GM18505 (cell line): ENCODE measurements at regions not wholly inside any gene's neighbourhood (a gene's known extent, or its start where the extent isn't known, plus 50 kb on each side); places are given as distances from the start of the nearest gene placed in this dataset.
"Not testable (repeated sequence)": the region's sequence is repeated elsewhere in the genome, so short reads cannot be mapped to it uniquely, and the experiment has no call there.

Experiments
- ATAC-seq: cut with Tn5 transposase; IDR thresholded peaks from one replicate; pipeline ENCODE4 v1.9.1; 2021; ENCODE audit not compliant: unreplicated experiment
- POLR2A ChIP-seq: IDR thresholded peaks from 4 replicates; pipeline ENCODE4 v1.6.1; 2011; ENCODE audit warnings: borderline replicate concordance; ENCODE audit not compliant: insufficient read depth, insufficient read length; ENCODE audit errors: extremely low read depth

- TF ChIP-seq POLR2A = no peak
- no peak for ATAC-seq
These were observed 361.7 kb upstream of the FAT1 start for GRCh38 chr4:187085339-187085738.

DNA sequence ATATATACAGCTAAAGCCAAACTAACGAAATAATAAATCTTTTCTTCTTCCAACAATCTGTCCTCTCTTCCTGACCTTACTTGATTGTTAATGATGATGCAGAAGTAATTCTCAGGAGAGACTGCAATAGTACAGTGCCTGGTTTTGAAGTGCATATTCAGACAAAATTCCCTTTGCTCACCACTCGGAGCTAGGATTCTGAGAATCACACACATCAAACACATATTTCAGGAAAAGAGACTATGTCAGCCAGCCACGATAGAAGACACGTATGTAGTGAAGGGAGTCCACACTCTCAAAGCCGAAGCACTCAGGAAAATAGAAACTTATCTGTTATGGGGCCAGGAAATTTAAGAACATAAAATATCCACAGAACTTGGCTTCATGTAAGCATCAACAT is 362.5 kb upstream of the FAT1 start:
- no peak for ATAC-seq
- no peak for TF ChIP-seq POLR2A

DNA sequence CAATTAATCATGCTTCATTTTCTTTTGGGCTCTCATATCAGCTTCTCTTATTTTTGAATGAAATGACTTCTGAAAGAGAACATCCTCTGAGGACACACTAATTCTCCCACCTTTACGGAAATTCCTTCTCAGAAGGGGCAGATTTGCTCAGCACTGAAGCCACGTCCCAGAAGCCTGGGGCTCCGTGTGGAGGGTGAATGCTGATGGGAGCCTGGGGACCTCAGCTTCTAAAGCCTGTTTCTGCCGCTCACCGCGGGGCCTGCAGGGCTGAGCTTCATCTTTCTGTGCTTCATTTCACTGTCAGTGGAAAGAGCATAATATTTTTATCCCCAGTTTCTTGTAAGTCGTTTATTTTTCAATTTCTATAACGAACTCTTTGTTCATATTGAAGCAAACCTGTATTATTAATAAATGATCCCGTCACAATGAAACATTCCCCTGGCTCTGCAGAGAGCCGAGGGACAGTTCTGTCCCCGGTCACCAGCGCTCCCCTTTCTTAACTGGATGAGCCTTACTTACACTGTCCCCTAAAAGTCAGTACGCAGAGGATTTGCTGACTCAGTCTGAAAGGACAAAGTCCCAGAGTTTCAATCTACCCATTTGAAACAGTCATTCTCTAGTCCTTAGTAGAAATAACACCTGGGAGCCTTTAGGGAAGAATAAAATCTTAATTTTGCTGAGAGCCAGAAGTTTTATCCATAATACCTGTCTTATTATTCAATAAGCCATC is 364.6 kb upstream of the FAT1 start:
- TF ChIP-seq POLR2A = no peak
- no peak for ATAC-seq

DNA sequence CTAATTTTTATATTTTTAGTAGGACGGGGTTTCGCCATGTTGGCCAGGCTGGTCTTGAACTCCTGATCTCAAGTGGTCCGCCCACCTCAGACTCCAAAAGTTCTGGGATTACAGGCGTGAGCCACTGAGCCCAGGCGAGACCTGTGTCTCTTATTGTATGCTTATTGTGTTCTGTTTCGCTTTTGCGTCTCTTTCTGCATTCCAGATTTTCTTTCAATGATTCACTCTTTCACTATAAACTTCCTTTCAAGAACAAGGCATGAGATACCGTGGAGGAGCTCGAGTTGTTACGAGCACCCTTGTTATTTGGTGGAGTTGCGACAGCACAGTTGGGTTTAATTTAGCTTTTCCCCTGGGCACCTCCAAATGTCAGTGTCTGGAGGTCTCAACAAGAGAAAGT is 366.7 kb upstream of the FAT1 start:
- no peak for ATAC-seq
- TF ChIP-seq POLR2A = no peak

GRCh38 chr4:187090832-187091231 is 367.2 kb upstream of the FAT1 start:
- ATAC-seq = not testable (repeated sequence)

GRCh38 chr4:187094144-187094543 is 370.5 kb upstream of the FAT1 start:
- no peak for ATAC-seq
- no peak for TF ChIP-seq POLR2A

DNA sequence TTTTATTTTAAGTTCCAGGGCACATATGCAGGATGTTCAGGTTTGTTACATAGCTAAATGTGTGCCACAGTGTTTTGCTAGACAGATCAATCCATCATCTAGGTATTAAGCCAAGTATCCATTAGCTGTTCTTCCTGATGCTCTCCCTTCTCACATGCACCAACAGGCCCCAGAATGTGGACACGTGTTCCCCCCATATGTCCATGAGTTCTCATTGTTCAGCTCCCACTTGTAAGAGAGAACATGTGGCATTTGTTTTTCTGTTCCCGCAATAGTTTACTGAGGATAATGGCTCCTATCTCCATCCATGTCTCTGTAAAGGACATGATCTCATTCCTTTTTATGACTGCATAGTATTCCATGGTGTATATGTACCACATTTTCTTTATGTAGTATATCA is 374.8 kb upstream of the FAT1 start:
- TF ChIP-seq POLR2A = no peak

GRCh38 chr4:187103351-187103750 is 379.7 kb upstream of the FAT1 start:
- no peak for ATAC-seq
- no peak for TF ChIP-seq POLR2A

More for the DNA sequence above, 374.8 kb upstream of the FAT1 start:
- ATAC-seq = no peak

- no peak for ATAC-seq
- TF ChIP-seq POLR2A = no peak
These were observed 385.2 kb upstream of the FAT1 start for GRCh38 chr4:187108845-187109244.

DNA sequence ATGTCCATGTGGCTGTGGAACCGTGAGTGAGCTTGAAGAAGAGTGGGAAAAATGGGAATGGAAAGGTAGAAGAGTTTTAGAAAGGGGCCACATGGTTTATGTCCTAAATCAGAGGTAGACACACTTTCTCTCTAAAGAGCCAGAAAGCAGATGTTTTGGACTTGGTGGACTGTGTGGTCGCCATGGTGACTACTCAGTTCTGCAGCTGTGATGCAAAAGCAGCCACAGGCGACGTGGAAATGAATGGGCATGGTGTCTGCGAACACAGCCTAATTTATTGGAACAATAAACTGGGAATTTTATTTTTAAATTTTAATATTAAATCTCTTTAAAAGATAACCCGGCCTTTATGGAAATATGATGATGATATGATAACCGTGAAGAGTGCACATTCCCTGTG is 386.0 kb upstream of the FAT1 start:
- no peak for ATAC-seq
- TF ChIP-seq POLR2A = no peak

- ATAC-seq = no peak
- no peak for TF ChIP-seq POLR2A
These were observed 394.5 kb upstream of the FAT1 start for GRCh38 chr4:187118166-187118565.

DNA sequence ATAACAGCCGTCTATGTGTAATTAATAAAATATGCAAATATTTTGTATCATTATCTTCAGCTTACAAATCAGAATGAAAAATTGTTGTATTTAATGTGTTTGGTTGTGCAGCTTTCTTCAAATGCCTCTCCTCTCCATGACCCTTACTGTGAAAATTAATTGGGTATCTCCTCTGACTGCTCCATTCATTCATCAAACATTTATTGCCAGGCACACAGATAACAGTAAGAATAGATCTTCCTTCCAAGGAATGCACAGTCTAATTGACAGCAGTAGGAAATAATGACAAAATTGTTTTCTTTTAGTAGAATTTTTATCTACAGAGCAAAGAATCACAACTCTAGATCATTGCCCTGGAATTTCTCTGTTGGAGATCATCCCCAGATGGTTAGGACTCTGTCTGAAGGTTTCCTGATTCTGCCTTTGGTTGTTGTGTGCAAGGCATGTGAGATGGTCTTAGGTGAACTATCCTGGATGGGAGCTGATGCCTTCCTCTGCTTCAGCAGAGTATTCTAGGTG is 395.0 kb upstream of the FAT1 start:
- no peak for TF ChIP-seq POLR2A
- ATAC-seq = no peak

- ATAC-seq = no peak
- TF ChIP-seq POLR2A = no peak
These were observed 400.7 kb upstream of the FAT1 start for GRCh38 chr4:187124331-187124730.

DNA sequence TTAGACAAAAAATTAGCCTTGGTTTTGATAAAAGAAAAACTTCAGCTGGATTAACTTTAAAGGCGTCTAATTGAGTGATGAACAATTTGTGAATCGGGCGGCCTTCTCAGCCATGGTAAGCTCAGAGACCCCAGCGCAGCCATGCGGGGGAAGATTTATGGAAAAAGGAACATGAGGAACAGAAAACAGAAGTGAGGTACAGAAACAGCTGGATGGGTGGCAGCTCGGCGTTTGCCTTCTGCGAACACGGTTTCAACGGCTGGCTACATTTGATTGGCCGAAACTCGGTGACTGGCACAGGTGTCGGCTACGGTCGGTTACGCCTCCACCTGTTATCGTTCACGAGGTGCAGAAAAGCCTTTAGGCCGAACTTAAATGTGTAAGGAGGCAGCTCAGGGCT is 401.4 kb upstream of the FAT1 start:
- TF ChIP-seq POLR2A = no peak
- no peak for ATAC-seq

GRCh38 chr4:187127456-187127855 is 403.8 kb upstream of the FAT1 start:
- ATAC-seq = no peak
- TF ChIP-seq POLR2A = no peak
